C4-2B (cell line): ENCODE measurements at regions not wholly inside any gene's neighbourhood (a gene's known extent, or its start where the extent isn't known, plus 50 kb on each side); places are given as distances from the start of the nearest gene placed in this dataset.

Experiments
- CTCF ChIP-seq: fragments of 450-650 bp; conservative IDR thresholded peaks from 2 replicates; pipeline ENCODE4 v1.5.1; 2017; ENCODE audit warnings: mild to moderate bottlenecking
- ZFX ChIP-seq: fragments of 450-650 bp; IDR thresholded peaks from 2 replicates; pipeline ENCODE4 v1.6.1; 2017

- TF ChIP-seq CTCF, result no peak
- no peak for TF ChIP-seq ZFX
These were observed 73.0 kb upstream of the SCOC start for GRCh38 chr4:140300271-140300970.
